LNCAP (cell line): ENCODE measurements at regions not wholly inside any gene's neighbourhood (a gene's known extent, or its start where the extent isn't known, plus 50 kb on each side); places are given as distances from the start of the nearest gene placed in this dataset.

Experiments used
- CTCF ChIP-seq: fragments of 450-650 bp; IDR thresholded peaks from 2 replicates; pipeline ENCODE4 v1.5.1; 2017; ENCODE audit warnings: mild to moderate bottlenecking

DNA sequence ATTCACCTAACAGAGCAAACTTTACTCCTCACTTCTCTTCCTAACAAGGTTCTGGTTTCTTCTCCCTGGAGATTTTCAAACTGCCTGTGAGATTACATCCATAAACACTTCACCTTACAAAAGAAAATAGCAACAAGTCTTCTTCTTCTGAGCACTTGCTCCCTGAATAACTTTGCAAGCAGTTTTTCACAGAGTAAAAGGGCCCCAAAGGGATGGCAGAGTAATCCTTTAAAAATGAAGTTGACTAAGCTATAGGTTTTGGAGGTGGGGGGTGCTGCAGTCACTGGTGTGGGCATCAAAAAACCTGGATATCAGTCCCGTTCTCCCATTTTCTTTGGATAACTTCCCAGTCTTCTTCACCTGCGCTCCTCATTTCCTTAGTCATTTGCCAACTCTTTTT lies 484.9 kb downstream of the MIAT start:
- no peak for TF ChIP-seq CTCF

GRCh38 chr22:27144321-27144720 lies 486.9 kb downstream of the MIAT start:
- no peak for TF ChIP-seq CTCF

DNA sequence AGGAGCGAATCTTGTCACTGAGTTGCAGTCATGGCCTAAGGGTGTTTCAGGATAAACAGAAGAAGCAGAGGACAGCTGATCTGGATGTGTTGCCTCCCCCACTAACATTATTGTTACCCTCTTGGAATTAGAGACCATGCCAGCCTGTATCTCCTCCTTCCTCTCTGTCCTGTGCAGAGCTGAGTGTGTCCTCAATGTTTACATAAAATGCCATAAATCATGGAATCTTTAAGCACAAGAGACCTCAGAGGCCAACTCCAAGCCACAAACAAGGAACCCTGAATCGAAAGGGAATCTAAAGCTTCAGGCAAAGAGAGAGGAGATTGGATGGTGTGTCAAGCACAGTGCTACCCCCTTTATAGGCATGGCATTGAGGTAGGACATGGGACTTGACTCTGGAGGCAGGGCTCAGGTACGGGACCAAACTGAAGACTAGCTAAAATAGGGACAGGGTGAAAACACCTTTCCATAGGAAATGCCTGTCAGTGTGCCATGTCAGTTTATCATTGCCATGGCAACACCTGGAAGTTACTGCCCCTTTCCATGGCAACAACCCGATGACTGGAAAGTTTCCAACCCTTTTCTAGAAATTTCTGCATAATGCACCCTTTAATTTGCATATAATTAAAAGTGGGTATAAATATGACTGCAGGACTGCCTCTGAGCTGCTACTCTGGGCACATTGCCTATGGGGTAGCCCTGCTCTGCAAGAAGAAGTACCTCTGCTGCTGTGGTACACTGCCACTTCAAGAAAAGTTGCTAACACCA lies 489.7 kb downstream of the MIAT start:
- no peak for TF ChIP-seq CTCF

- TF ChIP-seq CTCF: no peak
These were observed 490.7 kb downstream of the MIAT start for GRCh38 chr22:27148055-27148454.

DNA sequence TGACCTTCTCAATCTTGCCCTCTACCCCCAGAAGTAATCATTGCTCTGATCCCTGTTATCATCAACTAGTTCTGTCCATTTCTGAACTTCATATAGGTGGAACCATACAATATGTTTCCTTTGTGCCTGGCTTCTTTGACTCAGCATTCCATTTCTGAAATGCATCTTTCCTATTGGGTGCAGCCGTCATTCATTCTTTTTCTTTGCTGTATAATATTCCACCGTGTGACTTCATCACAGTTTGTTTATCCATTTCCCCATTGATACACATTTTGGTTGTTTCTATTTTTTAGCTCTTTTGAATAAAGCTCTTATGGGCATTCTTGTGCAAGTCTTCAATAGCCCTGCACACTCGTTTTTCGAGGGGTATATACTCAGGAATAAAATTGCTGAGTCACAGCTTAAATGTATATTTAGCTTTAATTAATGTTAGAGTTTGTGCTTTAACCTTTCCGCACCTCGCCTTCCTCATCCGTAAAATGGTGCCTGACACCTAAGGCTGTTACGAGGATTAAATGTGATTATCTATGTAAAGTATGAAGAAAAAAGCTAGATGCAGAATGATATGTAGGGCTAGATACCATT lies 491.6 kb downstream of the MIAT start:
- TF ChIP-seq CTCF: no peak

DNA sequence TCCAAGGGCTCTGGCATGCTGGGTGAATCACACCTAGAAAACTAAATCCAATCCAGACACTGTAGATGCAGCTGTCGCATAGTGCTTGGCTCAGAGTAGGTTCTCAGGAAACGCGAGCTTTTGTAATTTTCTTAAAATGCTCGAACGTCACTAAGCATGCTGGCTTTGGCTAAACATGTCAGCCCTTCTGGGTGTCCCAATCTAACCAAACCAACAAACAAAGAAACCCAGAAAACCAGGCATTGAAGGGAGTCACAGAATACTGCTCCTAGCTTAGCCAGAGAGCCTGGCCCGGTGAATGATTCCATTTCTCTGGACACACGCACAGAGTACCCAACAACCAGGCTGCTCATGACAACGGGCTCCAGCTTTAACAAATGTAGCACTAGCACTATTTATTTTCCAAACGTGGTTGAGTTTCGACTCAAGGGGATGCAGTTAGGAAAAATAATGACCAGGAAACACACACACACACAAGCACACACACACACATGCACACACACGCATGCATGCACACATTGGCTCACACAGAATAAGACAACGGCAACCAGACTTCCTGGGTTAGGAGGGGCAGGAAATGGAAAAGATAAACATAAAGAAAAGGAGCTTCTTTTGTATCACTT lies 492.6 kb downstream of the MIAT start:
- no peak for TF ChIP-seq CTCF

- TF ChIP-seq CTCF: no peak
These were observed 493.2 kb downstream of the MIAT start for GRCh38 chr22:27150544-27150941.
